DMS114 treated with DMSO at 0.1 percent for 48 hours (cell line): ENCODE measurements at regions not wholly inside any gene's neighbourhood (a gene's known extent, or its start where the extent isn't known, plus 50 kb on each side); places are given as distances from the start of the nearest gene placed in this dataset.
"Not testable (repeated sequence)": the region's sequence is repeated elsewhere in the genome, so short reads cannot be mapped to it uniquely, and the experiment has no call there.

ENCODE experiments used
- DNase-seq: peaks from one replicate; lab custom pipeline; 2025; ENCODE audit not compliant: unreplicated experiment; lab: John Stamatoyannopoulos, UW

DNA sequence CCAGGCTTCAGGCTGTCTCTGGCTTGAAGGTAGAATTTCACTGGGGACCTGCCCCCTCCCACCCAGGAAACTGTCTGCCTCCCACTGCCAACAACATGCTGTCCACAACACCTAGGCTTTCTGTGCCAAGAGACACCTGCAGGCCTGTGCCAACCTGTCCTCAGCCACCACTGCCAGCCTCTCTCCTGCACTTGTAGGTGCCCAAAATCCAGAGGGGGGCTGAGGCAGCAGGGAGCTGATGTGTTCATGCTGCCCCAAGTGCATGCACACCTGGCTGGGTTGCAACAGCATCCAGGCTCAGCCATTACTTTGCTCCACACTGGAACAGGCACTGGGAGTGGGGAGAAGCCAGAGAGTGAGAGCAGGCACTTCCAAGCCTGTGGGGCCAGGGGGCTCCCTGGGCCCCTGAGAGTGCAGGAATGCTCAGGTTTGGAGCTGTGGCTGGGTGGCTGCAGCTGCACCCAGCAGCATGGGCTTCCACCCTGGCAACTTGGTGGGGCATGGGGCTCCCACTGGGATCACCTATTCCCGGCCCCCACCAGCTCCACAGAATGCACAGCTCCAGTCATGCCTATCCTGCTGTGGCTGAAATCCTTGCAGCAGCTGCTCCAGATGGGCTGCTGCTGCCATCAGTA, 218.1 kb upstream of the OBI1 start:
- DNase-seq: no peak

DNA sequence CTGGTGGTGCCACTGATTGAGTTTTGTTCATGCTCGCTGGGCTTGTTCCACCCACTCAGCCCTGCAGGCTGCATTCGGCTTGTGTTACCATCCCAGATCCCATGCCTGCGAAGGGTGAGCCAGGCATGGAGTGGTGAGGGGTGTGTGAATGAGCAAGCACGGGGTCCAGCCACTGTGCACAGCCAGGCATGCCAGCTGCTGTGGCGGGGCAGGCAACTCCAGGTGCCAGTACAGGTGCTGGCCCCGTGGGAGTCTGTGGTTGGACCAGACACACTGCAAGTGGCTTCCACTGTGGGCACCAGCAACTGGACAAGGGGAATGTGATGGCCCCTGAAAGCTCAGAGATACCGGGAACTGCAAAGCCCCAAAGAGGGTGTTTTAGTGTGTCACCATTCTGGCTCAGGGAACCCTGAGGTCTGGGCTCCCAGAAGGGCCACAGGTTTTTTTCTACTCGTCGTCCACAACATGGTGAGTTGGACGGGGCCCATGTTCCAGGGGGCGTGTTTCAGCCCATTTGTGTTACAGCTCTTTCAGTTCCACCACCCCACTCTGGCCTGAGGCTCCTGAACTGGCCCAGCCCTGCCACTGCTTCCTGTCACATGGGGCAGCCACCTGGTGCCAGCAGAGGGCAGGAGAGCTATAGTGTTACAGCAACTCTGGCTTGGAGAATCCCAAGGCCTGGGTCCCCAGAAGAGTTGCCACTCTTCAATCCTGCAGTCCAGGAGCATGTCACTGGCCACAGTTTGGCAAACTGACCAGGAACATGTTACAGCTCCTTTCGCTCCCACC, 217.0 kb upstream of the OBI1 start:
- no peak for DNase-seq

DNA sequence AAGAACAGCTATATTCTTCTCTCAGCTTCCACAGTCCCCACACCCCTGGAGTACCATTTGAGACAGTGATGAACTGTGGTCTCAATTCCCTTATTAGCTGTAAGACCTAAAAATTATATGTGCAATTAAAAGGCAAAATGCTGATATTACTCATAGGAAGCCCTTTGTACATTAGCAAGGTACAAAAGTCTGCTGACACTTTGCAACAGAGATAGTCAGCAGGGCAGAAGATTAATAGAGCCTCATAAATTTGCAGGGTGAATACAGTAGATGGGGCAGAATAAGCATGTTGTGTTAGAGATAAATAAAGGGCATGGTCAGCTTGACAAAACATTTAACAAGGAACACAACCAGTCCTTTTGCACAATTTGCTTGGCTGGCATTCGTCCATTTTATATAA, 210.0 kb upstream of the OBI1 start:
- DNase-seq: no peak

DNA sequence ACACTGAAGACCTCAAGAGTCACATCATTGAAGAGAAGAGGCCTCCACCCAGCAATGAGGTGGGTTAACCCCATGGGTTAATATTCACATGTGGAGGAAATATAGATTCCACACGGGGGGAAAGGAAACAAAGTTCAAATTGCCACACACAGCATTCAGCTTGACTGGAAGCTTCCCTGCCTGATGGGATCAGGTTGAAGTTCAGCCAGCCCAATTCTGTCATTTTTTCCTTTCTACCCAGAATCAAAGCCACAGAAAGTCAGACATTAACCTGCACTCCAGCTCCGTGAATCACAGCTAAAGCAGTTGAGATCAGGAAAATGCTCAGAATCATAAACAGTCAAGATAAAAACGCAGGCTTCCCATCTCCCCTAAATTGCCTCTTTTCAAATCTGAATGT, 208.7 kb upstream of the OBI1 start:
- no peak for DNase-seq

DNA sequence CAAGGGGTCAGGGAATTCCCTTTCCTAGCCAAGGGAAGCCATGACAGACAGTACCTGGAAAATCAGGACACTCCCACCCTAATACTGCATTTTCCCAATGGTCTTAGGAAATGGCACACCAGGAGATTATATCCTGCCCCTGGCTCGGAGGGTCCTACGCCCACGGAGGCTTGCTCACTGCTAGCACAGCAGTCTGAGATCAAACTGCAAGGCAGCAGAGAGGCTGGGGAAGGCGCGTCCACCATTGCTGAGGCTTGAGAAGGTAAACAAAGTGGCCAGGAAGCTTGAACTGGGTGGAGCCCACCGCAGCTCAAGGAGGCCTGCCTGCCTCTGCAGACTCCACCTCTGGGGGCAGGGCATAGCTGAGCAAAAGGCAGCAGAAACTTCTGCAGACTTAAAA, 207.1 kb upstream of the OBI1 start:
- DNase-seq: not testable (repeated sequence)

DNA sequence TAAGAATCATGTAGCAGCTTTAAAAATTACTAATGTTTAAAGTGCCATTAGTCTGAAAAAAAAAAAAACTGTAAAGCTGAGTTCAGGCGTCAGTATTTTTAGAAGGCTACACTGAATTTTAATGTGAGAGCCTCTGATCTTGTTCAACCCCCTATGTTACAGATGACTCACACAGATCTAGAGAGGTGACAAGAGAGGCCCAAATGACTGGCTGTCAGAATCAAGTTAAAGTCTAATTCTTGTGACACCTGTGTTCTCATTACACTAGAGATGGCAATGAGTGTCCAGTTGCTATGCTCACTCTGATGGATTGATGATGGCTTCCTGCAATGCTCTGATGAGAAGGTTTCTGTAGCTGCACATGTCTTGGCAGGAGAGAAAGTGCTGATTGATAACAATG, 203.5 kb upstream of the OBI1 start:
- DNase-seq: no peak

DNA sequence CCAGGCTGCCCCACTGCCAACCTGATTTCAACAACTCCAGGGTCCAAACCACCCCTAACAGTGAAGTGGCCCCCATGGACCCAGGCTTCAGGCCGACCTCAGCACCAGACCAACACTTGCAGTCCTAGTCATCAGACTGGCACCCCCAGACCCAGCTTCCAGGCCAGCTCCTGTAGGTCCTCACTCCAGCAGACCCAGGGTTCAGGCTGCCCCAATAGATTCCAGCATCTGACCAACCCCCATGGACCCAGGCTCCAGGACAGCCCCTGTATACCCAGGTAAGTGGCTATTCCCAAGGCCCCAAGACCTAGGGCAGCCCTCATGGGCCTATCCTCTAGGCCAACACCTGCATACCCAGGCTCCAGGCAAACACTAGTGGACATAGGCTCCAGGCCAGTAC, 193.8 kb upstream of the OBI1 start:
- DNase-seq: no peak

DNA sequence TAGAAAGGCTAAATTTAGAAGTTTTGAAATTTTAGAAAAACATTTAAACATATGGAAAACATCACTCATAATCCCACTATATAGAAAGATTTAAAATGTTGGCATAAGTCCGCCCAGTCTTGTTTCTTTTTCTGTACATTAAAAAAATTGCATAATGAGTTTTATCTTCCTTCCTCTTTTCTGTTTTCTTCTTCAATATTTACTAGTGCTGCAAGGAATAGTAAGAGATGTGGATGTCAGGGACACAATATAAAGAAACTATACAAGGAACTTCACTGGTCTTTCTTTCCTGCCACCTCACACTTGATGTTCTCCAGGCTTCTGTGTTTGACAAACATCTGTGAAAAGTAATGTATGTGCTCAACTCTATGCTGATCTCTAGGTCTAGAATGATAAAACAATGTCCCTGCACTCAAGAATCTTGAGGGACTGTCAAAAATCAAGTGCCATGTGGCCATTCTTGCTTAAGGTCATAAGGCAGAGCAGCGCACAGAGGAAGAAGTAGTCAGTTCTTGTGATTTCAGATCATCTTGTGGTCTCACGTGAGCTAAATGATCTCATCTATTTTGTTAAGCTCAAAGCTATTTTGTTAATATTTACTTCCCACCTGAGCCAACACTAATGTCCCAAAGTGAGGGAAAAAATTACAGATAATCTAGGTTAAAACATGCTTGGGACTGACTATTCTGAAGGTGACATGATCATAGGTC, 186.9 kb upstream of the OBI1 start:
- no peak for DNase-seq

DNA sequence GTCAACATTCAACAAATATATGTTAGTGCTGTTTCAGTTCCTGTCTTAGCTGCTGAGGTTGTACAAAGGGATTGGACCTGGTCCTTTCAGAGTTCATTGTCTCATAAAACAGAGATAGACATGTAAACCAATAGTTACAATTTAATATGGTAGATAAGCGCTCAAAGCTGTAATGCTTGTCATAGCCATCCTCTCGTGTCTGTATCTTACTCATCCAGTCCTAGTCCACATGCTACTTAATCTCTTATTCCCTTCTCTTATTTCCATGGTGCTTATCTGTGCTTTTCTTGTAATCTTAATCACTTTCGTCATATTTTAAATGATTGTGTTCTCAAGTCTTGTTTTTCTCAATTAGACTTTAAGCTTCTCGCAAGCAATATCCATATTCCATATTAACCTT, 185.2 kb upstream of the OBI1 start:
- no peak for DNase-seq

DNA sequence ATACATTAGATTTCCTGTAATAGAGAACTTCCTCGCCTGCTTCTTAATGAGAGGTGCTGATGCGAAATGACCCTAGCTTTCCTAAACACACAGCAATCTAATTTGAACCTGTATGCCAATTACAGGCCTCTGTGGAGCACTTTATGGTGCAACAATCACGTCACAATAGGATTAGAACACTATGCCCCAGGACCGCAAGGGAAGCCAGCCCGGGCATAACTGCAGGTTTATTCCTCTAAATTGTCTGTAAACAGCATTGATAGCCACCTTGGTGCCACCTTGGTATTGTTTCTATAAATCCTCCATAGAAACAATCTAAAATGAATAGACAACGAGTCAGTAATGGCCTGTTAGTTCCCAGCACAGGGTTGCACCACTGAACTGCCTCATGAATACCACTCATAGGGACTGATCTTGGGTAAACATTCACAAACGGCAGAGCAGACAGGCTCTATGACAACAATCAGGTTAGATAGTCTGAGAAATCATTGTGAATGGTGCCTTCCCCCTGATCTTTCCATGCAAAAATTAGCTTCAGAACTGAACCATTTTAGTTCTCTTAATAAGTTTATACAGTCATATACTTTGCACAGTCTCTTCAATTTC, 182.5 kb upstream of the OBI1 start:
- no peak for DNase-seq

DNA sequence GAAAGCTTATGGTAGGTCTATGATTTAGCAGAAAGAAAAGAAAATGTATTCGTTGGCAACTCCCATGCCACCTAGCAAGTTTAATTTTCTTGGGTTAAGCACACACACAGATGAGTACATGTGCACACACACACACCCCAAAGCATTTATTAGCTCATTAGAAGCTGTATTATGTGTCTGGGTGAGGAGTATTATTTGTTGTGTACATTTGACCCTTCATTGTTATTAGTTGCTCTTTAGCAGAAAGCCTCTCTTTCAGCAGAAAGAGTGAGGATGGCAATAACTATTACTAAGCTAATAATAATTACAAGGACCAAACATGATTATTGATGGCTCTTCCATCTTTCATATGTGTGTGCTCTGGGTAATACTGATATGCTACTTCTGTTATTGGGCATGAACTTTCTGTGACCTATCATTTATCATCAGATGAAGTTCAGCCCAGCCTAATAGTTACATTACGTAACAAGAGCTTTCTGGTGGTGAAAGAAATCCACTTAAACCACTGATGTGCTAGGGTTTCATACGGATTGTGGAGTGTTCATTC, 177.4 kb upstream of the OBI1 start:
- DNase-seq: no peak

DNA sequence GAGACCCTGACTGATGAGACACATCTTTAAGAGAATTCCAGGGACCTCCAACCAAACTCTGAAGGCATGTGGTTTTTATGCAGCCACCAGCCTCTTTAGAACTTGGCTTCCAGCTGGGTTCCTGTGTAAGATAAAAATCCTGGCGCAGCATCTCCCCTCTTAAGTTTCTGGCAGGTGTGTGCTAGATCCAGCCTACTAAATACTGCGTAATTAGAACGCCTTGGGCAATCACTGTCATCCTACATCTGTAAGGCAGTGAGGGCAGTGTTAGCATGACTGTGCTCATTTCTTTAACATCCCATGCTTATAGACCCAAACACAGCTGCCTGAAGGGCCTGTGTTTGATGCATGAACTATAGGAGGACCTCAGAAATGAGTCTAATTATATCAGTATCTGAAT, 173.5 kb upstream of the OBI1 start:
- DNase-seq: no peak

DNA sequence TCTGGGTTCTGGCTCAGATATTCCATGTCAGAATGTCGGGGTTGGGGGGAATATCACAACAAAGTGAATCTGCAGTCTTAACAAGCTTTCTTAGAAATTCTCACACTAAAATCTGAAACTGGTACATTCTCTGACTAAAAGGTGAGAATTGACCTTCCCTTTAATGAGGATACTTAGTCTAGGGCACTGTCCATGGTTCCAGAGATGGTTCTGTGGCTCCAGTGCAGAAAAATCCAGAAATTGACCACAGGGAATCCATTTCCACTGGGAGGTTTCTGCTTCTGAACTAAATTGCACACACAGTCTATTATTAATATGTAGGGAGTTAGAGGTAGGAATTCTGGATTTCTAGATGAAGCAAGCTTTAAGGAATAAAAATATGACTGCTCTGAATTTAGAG, 171.6 kb upstream of the OBI1 start:
- DNase-seq: no peak

DNA sequence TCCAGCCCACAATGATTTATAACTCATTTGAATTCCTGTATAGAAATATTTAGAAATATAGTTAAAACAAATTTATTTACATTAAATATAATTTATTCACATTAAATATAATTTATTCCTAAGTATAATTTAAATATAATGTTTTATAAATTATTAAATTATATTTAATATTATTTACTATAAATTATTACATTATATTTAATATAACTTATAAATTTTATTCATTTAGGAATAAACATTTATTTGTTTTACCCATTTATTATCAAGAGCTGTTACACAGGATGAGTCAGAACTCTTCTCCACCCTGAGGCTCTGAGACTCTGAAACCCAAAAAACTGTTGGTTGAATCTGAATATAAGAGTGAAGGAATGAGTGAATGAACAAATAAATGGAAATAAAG, 170.9 kb upstream of the OBI1 start:
- no peak for DNase-seq

DNA sequence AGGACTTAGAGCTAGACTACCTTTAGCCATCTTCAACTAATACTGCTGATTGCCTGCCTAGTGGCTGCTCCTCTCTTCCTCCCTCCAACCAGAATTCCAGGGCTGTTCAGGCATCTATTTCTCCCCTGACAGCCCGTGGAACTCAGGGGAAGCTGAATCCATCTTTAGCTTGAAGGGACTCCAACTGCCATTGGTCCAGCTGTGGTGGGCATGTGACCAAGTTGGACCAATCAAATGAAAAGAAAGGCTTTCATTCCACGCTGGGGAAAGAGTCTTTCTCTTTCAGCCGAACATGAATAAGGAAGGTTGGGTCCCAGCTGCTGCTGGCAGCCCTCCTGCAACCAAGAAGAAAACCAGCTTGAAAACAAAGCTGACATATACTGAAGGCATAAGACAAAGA, 168.5 kb upstream of the OBI1 start:
- DNase-seq: no peak

DNA sequence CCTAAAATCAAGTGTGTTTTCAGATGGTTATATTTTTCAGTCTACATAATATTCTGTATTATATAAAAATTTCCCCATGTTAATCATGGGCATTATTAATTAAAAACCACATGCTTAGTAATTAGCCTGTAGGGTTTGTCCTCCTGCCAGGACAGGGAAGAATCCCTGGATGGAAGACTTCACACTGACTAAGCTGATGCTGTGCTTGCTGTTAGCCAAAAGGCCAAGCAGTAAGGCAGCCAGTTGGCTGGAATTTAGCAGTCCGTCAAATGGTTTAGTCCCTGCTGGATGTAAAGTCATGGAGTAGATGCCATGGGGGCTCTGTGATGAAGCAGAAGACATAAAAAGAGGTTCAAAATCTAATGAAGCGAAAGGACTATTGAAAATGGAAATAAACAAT, 168.0 kb upstream of the OBI1 start:
- DNase-seq: no peak

DNA sequence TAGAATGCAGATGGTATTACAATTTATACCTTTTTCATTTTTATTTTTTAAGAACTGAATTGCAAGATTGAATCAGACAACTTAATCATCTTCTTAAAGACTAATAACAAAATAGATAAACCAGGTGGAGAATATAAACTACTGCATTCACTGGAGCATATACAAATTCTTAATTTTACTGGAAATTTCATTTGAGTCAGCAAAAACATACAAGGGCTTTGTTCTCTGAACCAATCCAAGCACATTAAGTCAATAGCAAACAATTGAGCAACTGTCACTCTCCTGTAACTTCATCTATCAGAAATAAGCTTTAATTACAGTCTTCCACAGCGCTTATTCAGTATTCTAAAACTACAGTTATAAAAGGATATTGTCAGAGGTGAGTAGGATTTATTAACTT, 167.4 kb upstream of the OBI1 start:
- DNase-seq: no peak

DNA sequence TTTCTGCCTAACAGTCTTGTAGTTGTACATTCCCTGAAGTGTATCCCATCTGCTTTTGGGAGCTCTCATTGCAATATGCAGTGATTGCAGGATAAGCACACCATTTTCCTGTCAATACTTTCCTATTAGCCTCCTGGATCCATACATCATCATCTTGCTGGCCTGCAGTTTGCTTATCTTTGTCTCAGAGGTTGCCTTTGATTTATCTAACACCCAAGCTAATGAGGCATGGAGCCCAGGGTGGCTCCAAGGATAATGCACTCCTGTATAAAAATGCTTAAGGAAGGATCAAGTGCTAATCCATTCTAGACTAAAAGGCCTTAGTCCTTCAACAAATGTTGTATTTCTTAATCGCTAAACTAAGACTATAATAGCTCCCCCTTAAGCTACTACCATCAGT, 161.6 kb upstream of the OBI1 start:
- no peak for DNase-seq

DNA sequence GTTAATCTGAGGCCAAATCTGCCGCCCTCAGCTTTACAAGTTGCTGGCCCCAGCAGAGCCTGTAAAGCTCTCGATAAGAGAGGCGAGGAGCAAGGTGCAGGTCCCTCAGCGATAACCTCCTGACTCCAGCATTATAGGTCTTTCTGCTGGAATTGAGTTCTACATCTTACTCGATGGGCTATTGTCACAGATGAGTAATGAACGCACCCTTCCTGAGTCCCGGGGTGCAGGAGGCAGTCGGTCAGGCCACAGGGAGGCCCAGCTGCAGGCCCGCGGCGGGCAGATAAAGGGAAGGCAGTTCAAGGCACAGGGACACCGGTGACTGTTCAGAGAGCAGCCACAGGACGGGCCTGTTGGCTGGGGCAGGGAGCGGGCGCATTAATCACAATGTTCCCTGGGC, 157.6 kb upstream of the OBI1 start:
- no peak for DNase-seq

DNA sequence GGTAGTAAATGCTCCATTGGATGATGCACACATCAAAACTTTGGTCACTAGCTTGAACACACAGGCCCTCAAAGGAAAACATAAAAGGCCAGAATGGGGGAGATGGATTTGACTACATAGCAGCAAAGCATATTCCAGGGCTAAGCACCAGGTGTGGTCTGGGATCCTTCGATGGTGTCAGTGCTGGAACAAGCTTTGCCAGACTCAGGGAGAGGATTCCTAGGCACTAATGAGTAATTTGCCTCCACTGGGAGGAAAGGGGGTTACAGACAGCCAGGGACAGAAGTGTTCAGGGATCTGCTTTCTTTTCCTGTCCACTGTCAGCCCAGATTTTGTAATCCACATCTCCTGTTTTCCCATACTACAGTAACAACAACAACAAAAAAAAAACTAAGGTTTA, 157.2 kb upstream of the OBI1 start:
- no peak for DNase-seq

DNA sequence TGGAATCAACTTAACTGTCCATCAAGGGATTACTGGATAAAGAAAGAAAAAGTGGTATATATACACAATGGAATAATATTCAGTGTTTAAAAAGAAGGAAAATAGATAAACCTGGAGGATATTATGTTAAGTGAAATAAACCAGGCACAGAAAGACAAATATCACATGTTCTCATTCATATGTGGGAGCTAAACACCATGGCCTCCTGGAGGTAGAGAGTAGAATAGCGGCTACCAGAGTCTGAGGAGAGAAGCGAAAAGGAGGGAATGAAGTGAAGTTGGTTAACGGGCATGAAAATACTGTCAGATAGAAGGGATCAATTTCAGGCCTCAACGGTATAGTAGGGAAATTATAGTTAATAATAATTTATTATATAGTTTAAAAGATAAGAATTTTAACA, 147.5 kb upstream of the OBI1 start:
- DNase-seq: no peak

DNA sequence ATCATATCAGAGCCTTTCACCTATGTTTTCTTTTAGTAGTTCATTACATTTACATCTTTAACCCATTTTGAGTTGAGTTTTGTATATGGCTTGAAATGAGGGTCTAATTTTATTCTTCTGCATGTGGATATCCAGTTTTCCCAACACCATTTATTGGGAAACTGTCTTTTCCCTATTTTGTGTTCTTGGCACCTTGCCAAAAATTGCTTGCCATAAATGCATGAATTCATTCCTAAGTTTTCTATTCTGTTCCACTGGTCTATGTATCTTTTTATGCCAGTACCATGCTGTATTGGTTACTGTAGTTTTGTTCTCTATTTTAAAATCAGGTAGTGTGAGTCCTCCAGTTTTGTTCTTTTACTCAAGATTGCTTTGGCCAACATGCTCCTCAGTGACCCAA, 144.0 kb upstream of the OBI1 start:
- no peak for DNase-seq
